Calu3 (cell line): ENCODE measurements at regions not wholly inside any gene's neighbourhood (a gene's known extent, or its start where the extent isn't known, plus 50 kb on each side); places are given as distances from the start of the nearest gene placed in this dataset.

Experiments
- BruUV-seq: library from RNA; stranded (reverse); fragments of 400-500 nt; replicated peaks from 2 replicates; lab custom pipeline; 2021; lab: Mats Ljungman, UMichigan
- CTCF ChIA-PET: fragments of 300-600 bp; sonication (Branson Sonifier 250); formaldehyde crosslinking; loops from one replicate; lab custom pipeline; 2022; ENCODE audit warnings: antibody characterized with exemption; lab: Charles Lee
- DNase-seq: peaks from one replicate; pipeline ENCODE4 v3.0.0; 2022
- H3K27ac Mint-ChIP-seq: one replicate; pipeline ENCODE4 v1.8.0; 2022; ENCODE audit warnings: mixed read lengths; ENCODE audit not compliant: unreplicated experiment
- H3K27me3 Mint-ChIP-seq: one replicate; pipeline ENCODE4 v1.8.0; 2022; ENCODE audit warnings: mixed read lengths; ENCODE audit not compliant: unreplicated experiment
- H3K36me3 Mint-ChIP-seq: one replicate; pipeline ENCODE4 v1.8.0; 2022; ENCODE audit warnings: mild to moderate bottlenecking, moderate library complexity, mixed read lengths; ENCODE audit not compliant: insufficient read depth, unreplicated experiment
- H3K4me1 Mint-ChIP-seq: one replicate; pipeline ENCODE4 v1.8.0; 2022; ENCODE audit warnings: mild to moderate bottlenecking, low read depth, mixed read lengths; ENCODE audit not compliant: unreplicated experiment
- H3K4me3 Mint-ChIP-seq: one replicate; pipeline ENCODE4 v1.8.0; 2022; ENCODE audit warnings: mild to moderate bottlenecking, low read depth, moderate library complexity, mixed read lengths; ENCODE audit not compliant: unreplicated experiment
- H3K9me3 Mint-ChIP-seq: one replicate; pipeline ENCODE4 v1.8.0; 2022; ENCODE audit warnings: low read depth, mixed read lengths; ENCODE audit not compliant: unreplicated experiment
- CTCF ChIP-seq: fragments of 200-600 bp; IDR thresholded peaks from one replicate; pipeline ENCODE4 v1.8.0; 2022; ENCODE audit warnings: antibody characterized with exemption; ENCODE audit not compliant: unreplicated experiment
- intact Hi-C: fragments of 100-400 bp; cut with micrococcal nuclease; formaldehyde crosslinking; loops from one replicate; pipeline ENCODE4 v1.10.0; 2022; ENCODE audit not compliant: unreplicated experiment

DNA sequence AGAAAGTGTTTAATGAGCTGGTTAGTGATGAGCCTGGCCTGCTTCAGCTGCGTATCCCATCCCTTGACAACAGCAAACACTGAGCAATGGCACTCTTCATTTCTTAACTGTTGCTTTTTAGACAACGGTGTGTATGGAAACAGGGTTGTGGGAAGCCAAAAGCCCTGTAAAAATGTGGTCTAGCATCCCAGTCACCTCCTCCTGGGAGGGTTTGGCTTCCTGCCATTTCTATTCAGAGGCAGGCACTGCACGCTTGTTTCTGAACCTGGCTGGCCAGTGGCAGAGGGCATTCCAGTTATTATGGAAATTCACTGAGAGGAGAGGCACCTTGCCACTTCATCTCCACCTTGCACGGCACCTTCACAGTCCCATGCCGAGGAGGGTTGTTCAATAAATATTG is 123.0 kb upstream of the ADARB2 start:
- no peak for TF ChIP-seq CTCF
- H3K4me1 Mint-ChIP-seq, result no peaks in the 10 kb centered on the region

GRCh38 chr10:1858547-1858946 is 121.2 kb upstream of the ADARB2 start:
- no peak overlapping the region for H3K27ac Mint-ChIP-seq
- no peak for TF ChIP-seq CTCF
- H3K4me1 Mint-ChIP-seq, result no peaks in the 10 kb centered on the region
- H3K9me3 Mint-ChIP-seq, result peaks cover 6% of the 10 kb centered on the region
- intact Hi-C loops, result no loop called here
- no peaks in the 10 kb centered on the region for H3K27me3 Mint-ChIP-seq
- H3K36me3 Mint-ChIP-seq, result no peaks in the 10 kb centered on the region
- DNase-seq, result no peak
- no TSS peak for BruUV-seq
- CTCF ChIA-PET, result no interaction called here
- H3K4me3 Mint-ChIP-seq, result no peak overlapping the region

More for the DNA sequence above, 123.0 kb upstream of the ADARB2 start:
- peaks cover 12% of the 10 kb centered on the region for H3K9me3 Mint-ChIP-seq
- no peaks in the 10 kb centered on the region for H3K27me3 Mint-ChIP-seq
- no peak overlapping the region for H3K4me3 Mint-ChIP-seq
- intact Hi-C loops, result no loop called here
- CTCF ChIA-PET, result no interaction called here
- no peaks in the 10 kb centered on the region for H3K36me3 Mint-ChIP-seq
- DNase-seq, result no peak
- no peak overlapping the region for H3K27ac Mint-ChIP-seq
- no TSS peak for BruUV-seq

DNA sequence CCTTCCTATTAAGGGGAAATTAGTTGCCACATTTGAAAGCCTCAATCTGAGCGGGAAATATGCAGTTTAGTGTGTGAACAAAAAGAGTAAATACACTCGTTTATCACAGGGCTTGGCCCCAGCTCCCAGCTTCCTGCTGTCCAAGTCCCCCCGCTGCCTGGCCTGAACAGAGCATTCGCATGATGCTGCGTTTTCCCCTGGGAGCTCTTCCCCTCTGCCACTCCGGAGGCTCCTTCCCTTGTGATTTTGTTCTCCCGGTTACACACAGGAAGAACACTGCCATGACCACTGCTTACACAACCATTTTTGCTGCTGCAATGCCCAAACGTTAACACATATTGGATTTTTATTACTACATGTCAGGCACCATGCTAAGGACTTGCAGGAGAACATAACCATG is 120.7 kb upstream of the ADARB2 start:
- intact Hi-C loops, result no loop called here
- H3K36me3 Mint-ChIP-seq, result no peaks in the 10 kb centered on the region
- BruUV-seq, result no TSS peak
- no peaks in the 10 kb centered on the region for H3K27me3 Mint-ChIP-seq
- H3K4me1 Mint-ChIP-seq, result no peaks in the 10 kb centered on the region
- CTCF ChIA-PET, result no interaction called here
- no peak overlapping the region for H3K4me3 Mint-ChIP-seq
- no peak for TF ChIP-seq CTCF
- no peak overlapping the region for H3K27ac Mint-ChIP-seq
- DNase-seq, result no peak
- peaks cover 5% of the 10 kb centered on the region for H3K9me3 Mint-ChIP-seq

GRCh38 chr10:1855911-1856310 is 118.6 kb upstream of the ADARB2 start:
- Mint-ChIP-seq H3K9me3 (peaks cover 5% of the 10 kb centered on the region), H3K36me3 (no peaks in the 10 kb centered on the region), H3K4me3 (no peak overlapping the region), H3K4me1 (no peaks in the 10 kb centered on the region), H3K27ac (no peak overlapping the region), H3K27me3 (no peaks in the 10 kb centered on the region)
- TF ChIP-seq CTCF, result no peak
- intact Hi-C loops, result no loop called here
- CTCF ChIA-PET, result no interaction called here
- no TSS peak for BruUV-seq
- DNase-seq, result no peak
